GM19240 (cell line): ENCODE measurements at regions not wholly inside any gene's neighbourhood (a gene's known extent, or its start where the extent isn't known, plus 50 kb on each side); places are given as distances from the start of the nearest gene placed in this dataset.
"Not testable (repeated sequence)": the region's sequence is repeated elsewhere in the genome, so short reads cannot be mapped to it uniquely, and the experiment has no call there.

ENCODE experiments used
- DNase-seq: peaks from one replicate; pipeline ENCODE4 v3.0.0; 2011; ENCODE audit warnings: low spot score; ENCODE audit not compliant: insufficient read length

GRCh38 chr4:33715841-33716395 lies 2528.4 kb downstream of the ARAP2 start:
- DNase-seq = no peak

DNA sequence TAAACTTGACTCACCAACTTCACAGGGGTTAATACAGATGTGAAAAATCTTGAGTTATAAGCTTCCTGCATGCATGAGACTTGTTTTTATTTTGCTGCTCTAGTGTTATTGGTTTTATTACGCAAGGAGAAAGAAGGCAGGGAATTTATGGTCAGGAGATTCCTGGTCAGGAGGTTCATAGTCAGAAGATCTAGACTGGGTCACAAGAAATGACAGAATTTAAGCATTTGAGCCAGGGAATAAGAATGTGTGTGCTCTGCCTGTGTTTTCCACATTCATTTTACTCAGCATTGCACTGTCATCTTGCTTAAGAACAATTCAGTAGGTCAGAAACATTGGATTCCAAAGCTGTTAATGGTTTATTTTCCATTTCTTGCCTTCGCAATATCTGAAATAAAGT lies 2522.1 kb downstream of the ARAP2 start:
- no peak for DNase-seq

- no peak for DNase-seq
Observed at GRCh38 chr4:33722800-33723516, 2521.4 kb downstream of the ARAP2 start.

- DNase-seq = no peak
Observed at GRCh38 chr4:33724685-33725084, 2519.6 kb downstream of the ARAP2 start.

GRCh38 chr4:33725861-33726260 lies 2518.5 kb downstream of the ARAP2 start:
- no peak for DNase-seq

DNA sequence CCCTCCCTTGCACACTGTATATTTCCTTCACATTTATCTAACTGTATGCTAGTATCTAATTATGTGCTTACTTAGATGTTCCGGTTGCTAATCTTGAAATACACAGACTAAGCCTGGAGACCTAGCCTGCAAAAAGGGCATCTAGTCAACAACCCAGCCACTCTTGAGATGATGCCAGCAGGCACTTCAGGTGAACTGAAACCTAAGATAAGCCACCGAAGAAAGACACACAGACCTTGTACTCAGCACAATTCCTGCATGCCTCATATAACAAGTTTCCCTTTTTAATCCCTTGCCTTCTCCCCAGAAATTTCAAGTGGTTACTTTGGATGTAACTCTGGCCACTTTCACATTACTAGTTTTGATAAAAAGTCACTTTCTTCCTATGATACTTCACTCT lies 2506.6 kb downstream of the ARAP2 start:
- no peak for DNase-seq

DNA sequence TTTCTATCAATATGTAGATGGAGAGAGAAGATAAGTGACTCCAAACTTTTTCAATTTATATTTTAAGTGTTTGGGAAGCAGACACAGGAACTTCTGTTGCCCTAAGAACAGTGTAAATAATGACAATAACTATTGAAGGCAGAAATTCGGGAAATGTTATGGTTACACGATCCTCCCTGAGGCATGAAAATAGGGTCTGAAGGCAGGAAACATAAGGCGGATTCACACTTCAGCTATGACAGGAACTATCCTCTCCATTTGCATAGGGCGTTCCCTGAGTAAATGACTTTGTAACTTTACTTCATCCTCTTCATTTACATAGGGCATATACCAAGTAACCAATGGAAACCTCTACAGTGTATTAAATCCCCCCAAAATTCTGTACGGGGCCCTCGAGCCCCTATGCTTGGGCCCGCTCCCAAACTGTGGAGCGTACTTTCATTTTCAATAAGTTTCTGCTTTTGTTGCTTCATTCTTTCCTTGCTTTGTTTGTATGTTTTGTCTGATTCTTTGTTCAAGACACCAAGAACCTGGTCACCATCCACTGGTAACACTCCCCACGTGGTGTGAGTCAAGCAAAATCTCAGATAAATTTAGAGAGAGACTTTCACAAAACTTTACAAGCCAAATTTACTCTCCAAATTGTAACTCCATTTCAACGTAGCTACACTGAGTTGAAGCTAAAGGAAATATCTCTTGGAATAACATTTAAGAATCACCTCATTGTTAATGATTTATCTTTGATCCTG lies 2504.3 kb downstream of the ARAP2 start:
- no peak for DNase-seq

DNA sequence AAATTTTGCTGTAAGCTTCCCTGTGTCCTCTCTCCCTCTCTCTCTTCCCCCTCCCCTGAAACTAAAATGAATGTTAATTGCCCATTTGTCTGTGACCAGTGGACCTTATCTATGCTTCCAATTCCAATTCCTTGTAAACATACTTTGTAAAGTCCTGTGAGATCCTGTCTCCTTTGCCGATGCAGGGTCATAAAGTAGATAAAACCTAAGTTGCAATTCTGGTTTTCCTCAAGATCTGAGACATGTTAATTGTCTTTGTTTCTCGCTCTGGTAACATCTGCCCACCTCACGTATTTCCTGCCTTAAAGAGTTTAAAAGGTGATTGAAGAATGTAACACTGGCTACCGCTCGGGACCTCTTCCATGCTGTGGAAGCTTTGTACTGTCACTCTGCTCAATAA lies 2503.4 kb downstream of the ARAP2 start:
- not testable (repeated sequence) for DNase-seq

DNA sequence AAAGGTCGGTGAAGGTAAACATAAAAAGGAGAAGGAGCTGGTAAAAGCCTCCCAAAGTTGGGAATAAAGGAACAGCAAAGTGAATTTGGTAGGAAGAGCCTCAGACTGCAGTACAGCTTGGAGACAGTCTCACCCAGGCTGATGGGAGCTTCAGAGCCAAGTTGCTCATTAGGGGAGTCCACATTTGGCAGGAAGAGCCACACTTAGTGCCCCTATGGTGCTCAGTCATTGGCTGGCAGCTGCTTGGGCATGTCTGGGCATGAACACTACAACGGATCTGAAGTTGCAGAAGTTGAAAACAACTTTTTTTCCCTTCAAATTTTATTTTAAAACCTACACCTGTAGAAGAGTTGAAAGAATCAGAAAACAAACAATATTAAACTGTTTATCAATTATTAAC lies 2497.3 kb downstream of the ARAP2 start:
- no peak for DNase-seq

GRCh38 chr4:33751050-33751449 lies 2493.3 kb downstream of the ARAP2 start:
- no peak for DNase-seq

GRCh38 chr4:33772582-33772981 lies 2471.7 kb downstream of the ARAP2 start:
- no peak for DNase-seq

DNA sequence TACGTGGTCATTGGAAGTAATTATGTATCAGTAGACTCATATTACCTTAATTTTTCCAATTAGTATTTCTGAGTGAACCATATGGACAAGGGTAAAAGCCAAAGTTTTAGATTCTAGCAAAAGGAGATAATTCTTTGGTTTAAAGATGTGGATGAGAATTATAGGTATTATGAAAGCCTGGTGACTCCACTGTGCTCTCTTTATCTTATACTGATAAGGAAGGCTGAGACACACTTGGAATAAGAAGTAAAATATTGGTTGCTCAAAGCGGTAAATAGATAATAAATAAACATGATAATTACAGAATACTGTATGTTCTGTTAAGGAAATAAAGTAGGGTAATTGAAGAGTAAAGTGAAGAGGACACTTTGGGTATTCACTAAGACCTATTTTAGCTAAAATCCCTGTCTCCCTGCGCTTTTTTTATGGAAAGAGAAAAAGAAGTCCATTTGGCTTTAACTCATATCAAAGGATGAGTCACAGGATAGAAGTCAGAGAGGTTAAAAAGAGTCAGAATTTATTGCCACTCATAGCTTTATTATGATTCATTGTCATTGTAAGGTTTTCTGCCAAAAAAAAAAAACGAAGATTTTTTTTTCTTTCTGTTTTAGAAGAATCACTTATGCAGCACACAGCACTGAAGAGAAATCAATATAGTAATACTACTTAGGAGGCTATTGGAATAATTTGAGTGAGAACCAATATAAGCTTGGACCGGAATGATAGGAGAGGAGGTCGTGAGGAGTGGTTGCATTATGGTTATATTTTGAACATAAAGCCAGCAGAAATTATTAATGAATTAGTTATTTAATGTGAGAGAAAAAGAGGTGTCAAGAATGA lies 2463.1 kb downstream of the ARAP2 start:
- DNase-seq = no peak

GRCh38 chr4:33785843-33786242 lies 2458.5 kb downstream of the ARAP2 start:
- DNase-seq = no peak

DNA sequence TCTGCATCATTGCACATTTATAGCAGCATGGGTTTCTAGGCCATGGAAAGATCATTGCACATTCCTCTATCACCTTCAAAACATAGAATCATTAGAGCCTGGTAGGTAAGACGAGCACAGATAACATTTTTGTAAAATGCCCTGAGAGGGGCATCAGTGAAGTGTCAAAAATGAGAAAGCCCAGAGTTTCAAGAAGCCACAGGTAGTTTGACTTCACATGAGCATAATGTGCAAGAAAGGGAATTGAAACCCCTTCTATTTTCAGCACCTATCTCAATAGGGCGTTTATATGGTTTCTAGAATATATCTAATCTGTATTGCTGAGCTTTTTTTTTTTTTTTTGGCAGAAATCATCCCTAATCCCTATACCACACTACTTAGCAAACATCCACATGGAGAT lies 2441.7 kb downstream of the ARAP2 start:
- no peak for DNase-seq

DNA sequence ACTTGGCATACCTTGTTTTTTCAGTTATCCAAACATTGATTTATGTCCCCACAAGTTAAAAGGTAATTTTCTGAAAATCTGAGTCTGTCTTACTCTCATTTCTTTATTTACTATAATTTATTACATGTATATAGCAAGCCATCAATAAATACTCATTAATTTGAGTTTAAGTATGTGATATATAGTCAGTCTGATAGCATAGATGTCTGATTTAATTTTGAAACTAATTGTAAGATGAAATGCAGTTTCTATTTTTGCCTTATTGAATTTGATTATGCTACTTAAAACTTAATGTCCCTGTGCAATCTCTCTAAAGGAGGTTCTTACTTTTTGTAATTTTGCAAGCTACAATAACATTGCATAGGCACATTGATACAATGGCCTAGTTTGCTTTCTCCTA lies 2418.6 kb downstream of the ARAP2 start:
- DNase-seq = no peak

GRCh38 chr4:33829356-33829755 lies 2415.0 kb downstream of the ARAP2 start:
- not testable (repeated sequence) for DNase-seq

DNA sequence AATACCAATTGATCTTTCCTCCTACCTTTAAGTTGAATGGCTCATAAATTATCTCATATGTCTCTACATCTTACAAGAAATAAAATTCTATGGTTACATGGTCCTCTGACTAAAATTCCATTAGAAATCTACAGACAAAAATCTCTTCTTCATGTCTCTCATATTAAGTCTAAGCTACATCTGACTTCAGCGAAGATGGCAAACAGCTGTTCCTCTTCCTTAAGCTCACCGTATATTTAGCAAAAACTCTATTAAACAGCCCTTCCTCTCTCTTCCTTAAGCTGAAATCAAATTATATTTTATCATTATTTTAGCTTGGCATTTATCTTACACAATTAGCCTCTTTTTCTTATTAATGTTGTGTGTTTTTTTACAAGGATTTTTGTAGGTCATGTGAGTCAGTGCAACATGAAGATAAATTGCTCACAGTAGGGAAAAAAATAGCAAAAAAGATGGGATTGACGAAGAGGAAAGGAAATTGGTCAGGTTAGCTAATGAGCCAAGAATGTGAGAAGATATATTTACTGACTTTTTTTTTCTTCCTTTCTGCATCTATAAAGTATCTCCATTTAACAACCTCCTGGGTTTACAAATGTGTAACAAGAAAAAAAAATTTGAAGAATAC lies 2412.8 kb downstream of the ARAP2 start:
- no peak for DNase-seq

DNA sequence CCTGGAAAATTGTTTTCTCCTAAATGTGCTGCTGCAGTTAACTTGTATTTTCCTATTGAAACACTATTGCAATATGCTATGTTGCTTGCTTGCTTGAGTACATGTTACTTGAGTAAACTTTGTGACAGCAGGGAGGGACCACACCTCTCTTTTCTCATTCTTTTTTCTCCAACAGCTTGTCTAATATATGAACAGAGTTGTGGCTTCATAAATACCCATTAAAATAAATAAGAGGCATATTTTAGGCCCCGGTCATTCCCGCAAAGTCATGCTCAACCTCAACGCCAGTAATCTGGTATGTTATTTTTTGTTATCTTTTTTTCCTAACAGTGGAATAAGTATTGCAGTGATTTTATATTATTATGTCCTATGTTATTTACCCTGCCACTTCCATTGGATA lies 2408.6 kb downstream of the ARAP2 start:
- DNase-seq = not testable (repeated sequence)

- no peak for DNase-seq
Observed at GRCh38 chr4:33837043-33837838, 2407.1 kb downstream of the ARAP2 start.

DNA sequence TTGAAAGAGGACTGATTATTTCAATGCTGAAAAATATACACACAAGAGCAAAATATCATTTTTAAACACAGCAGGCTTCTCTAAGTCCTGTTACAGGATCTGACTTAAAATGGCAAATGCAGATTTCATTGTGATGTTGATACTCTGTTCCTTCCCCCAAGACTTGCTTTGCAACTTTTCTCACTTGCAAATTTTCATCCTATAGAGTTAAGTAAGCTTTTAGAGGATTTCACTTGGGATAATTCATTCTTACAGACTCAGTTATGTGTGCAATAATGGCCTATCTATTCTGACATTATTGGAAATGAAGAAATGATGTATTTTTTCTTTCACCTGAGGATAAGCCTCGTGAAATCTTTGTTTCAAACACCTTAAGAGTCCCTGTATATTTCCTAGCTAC lies 2403.2 kb downstream of the ARAP2 start:
- DNase-seq = no peak
